ENCODE measurements at regions not wholly inside any gene's neighbourhood (a gene's known extent, or its start where the extent isn't known, plus 50 kb on each side); places are given as distances from the start of the nearest gene placed in this dataset.

- no peak for TF ChIP-seq CTCF (CRISPR knock-in tag; IDR thresholded peaks at IDR 0.05)
- no peak for TF ChIP-seq NFRKB (IDR thresholded peaks at IDR 0.05)
- TF ChIP-seq FOXM1 (CRISPR knock-in tag; IDR thresholded peaks at IDR 0.05): no peak
- TF ChIP-seq ZNF121 (CRISPR knock-in tag; IDR thresholded peaks at IDR 0.05): no peak
- TF ChIP-seq GATAD2A (CRISPR knock-in tag; IDR thresholded peaks at IDR 0.05): no peak
- TF ChIP-seq TCF7L2 (IDR thresholded peaks at IDR 0.05; ENCODE audit: low read depth, low read length): no peak
- no peak for TF ChIP-seq SMAD3 (CRISPR knock-in tag; IDR thresholded peaks at IDR 0.05)
- TF ChIP-seq NPAS2 (CRISPR knock-in tag; IDR thresholded peaks at IDR 0.05; ENCODE audit: borderline replicate concordance): no peak
Measured at GRCh38 chr3:10712121-10712520, 103.9 kb upstream of the SLC6A11 start.

Data from HepG2 (cell line).